ENCODE measurements at regions not wholly inside any gene's neighbourhood (a gene's known extent, or its start where the extent isn't known, plus 50 kb on each side); places are given as distances from the start of the nearest gene placed in this dataset.

DNA sequence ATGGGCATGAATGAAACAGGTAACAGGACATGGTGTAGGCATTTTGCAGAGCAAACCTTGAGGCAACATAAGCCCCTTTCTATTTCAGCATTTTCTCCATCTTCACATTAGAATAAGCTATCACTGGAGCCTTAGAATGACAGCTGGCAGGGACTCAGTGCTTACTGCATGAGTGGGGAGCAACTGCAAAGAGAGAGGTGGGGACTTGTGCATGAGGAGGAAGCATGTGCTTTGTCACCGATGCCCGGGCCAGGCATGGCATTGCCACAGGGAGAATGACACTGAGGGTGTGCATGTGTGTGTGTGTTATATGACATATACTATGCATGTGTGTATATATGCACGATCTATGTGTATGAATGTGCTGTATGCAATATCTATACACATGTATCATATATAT lies 258.2 kb upstream of the RAB6C start:
- Histone ChIP-seq H3K79me2 (ENCODE audit: low read length) (no peaks in the 10 kb centered on the region), H3K4me2 (ENCODE audit: low read depth, low read length, poor library complexity, severe bottlenecking) (no peak overlapping the region), H3K4me3 (ENCODE audit: low read length) (no peak overlapping the region), H3K36me3 (ENCODE audit: insufficient read depth, low read length) (no peaks in the 10 kb centered on the region), H3K9me2 (replicated peaks; ENCODE audit: insufficient read depth, low read length) (no peaks in the 10 kb centered on the region), H3K4me1 (ENCODE audit: low read length) (peaks cover 10% of the 10 kb centered on the region), H3K27me3 (ENCODE audit: low read length) (no peaks in the 10 kb centered on the region), H3K9ac (ENCODE audit: low read length) (no peak overlapping the region), H4K20me1 (ENCODE audit: insufficient read depth, low read depth, low read length) (no peaks in the 10 kb centered on the region), H3K9me3 (ENCODE audit: low read length) (no peaks in the 10 kb centered on the region), H2AFZ (ENCODE audit: low read length) (no peak overlapping the region), H3K27ac (ENCODE audit: low read length) (no peak overlapping the region)
- DNase-seq = no peak

GRCh38 chr2:129721846-129722245 lies 257.6 kb upstream of the RAB6C start:
- Histone ChIP-seq H3K4me1 (ENCODE audit: low read length) (peaks cover 10% of the 10 kb centered on the region), H3K9me3 (ENCODE audit: low read length) (no peaks in the 10 kb centered on the region), H3K9me2 (replicated peaks; ENCODE audit: insufficient read depth, low read length) (no peaks in the 10 kb centered on the region), H2AFZ (ENCODE audit: low read length) (no peak overlapping the region), H3K4me3 (ENCODE audit: low read length) (no peak overlapping the region), H3K27me3 (ENCODE audit: low read length) (no peaks in the 10 kb centered on the region), H3K36me3 (ENCODE audit: insufficient read depth, low read length) (no peaks in the 10 kb centered on the region), H3K27ac (ENCODE audit: low read length) (no peak overlapping the region), H4K20me1 (ENCODE audit: insufficient read depth, low read depth, low read length) (no peaks in the 10 kb centered on the region), H3K9ac (ENCODE audit: low read length) (no peak overlapping the region), H3K4me2 (ENCODE audit: low read depth, low read length, poor library complexity, severe bottlenecking) (no peak overlapping the region), H3K79me2 (ENCODE audit: low read length) (no peaks in the 10 kb centered on the region)
- no peak for DNase-seq

DNA sequence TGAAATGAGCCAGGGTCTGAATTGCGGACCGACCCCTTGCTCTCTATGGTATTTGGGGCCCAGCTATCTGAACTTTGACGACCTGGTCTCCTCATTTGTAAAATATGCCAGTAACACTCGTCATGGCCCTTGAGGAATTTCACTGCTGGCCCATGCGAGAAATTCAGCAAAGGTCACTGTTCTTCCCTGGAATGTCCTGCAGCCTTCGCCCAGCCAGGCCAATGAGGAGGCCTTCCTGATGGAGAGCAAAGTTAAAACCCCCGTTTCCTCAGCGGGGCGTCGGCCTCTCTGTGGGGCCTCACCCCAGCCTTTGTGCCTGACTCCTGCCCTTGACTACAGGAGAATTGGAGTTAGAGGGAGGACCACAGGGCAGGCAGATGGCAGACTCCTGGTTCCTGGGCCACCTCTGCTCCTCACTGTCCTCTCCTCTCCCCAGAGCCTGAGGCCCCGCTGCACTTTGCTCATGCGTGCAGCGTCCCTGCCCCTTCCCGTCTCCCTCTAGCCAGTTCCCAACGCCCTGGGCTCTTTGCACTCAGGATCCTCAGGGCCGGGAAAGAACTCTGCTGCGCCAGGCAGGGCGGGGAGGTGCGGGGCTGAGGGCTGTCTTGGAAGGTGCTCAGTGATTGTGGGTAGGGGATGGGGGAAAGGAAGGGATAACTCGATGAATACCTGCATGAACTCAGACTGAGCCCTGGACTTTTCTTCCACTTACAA lies 257.0 kb upstream of the RAB6C start:
- Histone ChIP-seq H3K79me2 (ENCODE audit: low read length) (no peaks in the 10 kb centered on the region), H3K27me3 (ENCODE audit: low read length) (no peaks in the 10 kb centered on the region), H3K4me2 (ENCODE audit: low read depth, low read length, poor library complexity, severe bottlenecking) (no peak overlapping the region), H3K9me3 (ENCODE audit: low read length) (no peaks in the 10 kb centered on the region), H4K20me1 (ENCODE audit: insufficient read depth, low read depth, low read length) (no peaks in the 10 kb centered on the region), H3K9ac (ENCODE audit: low read length) (no peak overlapping the region), H3K4me1 (ENCODE audit: low read length) (peaks cover 8% of the 10 kb centered on the region), H3K9me2 (replicated peaks; ENCODE audit: insufficient read depth, low read length) (no peaks in the 10 kb centered on the region), H2AFZ (ENCODE audit: low read length) (no peak overlapping the region), H3K36me3 (ENCODE audit: insufficient read depth, low read length) (no peaks in the 10 kb centered on the region), H3K4me3 (ENCODE audit: low read length) (no peak overlapping the region), H3K27ac (ENCODE audit: low read length) (no peak overlapping the region)
- DNase-seq = no peak

GRCh38 chr2:129723277-129724020 lies 256.0 kb upstream of the RAB6C start:
- Histone ChIP-seq H4K20me1 (ENCODE audit: insufficient read depth, low read depth, low read length) (no peaks in the 10 kb centered on the region), H3K36me3 (ENCODE audit: insufficient read depth, low read length) (no peaks in the 10 kb centered on the region), H3K4me2 (ENCODE audit: low read depth, low read length, poor library complexity, severe bottlenecking) (no peak overlapping the region), H3K27me3 (ENCODE audit: low read length) (no peaks in the 10 kb centered on the region), H3K9me3 (ENCODE audit: low read length) (no peaks in the 10 kb centered on the region), H3K79me2 (ENCODE audit: low read length) (no peaks in the 10 kb centered on the region), H2AFZ (ENCODE audit: low read length) (no peak overlapping the region), H3K9me2 (replicated peaks; ENCODE audit: insufficient read depth, low read length) (no peaks in the 10 kb centered on the region), H3K9ac (ENCODE audit: low read length) (no peak overlapping the region), H3K27ac (ENCODE audit: low read length) (no peak overlapping the region), H3K4me1 (ENCODE audit: low read length) (no peaks in the 10 kb centered on the region), H3K4me3 (ENCODE audit: low read length) (no peak overlapping the region)
- DNase-seq = no peak

GRCh38 chr2:129724021-129724757 lies 255.3 kb upstream of the RAB6C start:
- Histone ChIP-seq H3K9me2 (replicated peaks; ENCODE audit: insufficient read depth, low read length) (no peaks in the 10 kb centered on the region), H3K4me1 (ENCODE audit: low read length) (no peaks in the 10 kb centered on the region), H3K4me3 (ENCODE audit: low read length) (no peak overlapping the region), H3K27me3 (ENCODE audit: low read length) (no peaks in the 10 kb centered on the region), H3K9ac (ENCODE audit: low read length) (no peak overlapping the region), H3K27ac (ENCODE audit: low read length) (no peak overlapping the region), H3K9me3 (ENCODE audit: low read length) (no peaks in the 10 kb centered on the region), H2AFZ (ENCODE audit: low read length) (no peak overlapping the region), H3K36me3 (ENCODE audit: insufficient read depth, low read length) (no peaks in the 10 kb centered on the region), H3K79me2 (ENCODE audit: low read length) (no peaks in the 10 kb centered on the region), H3K4me2 (ENCODE audit: low read depth, low read length, poor library complexity, severe bottlenecking) (no peak overlapping the region), H4K20me1 (ENCODE audit: insufficient read depth, low read depth, low read length) (no peaks in the 10 kb centered on the region)
- no peak for DNase-seq

- H3K27me3 ChIP-seq (ENCODE audit: low read length) = no peaks in the 10 kb centered on the region
- no peak overlapping the region for H3K4me3 ChIP-seq (ENCODE audit: low read length)
- no peak overlapping the region for H3K27ac ChIP-seq (ENCODE audit: low read length)
- no peaks in the 10 kb centered on the region for H3K36me3 ChIP-seq (ENCODE audit: insufficient read depth, low read length)
- no peak overlapping the region for H3K9ac ChIP-seq (ENCODE audit: low read length)
- no peaks in the 10 kb centered on the region for H3K9me3 ChIP-seq (ENCODE audit: low read length)
- H3K4me2 ChIP-seq (ENCODE audit: low read depth, low read length, poor library complexity, severe bottlenecking) = no peak overlapping the region
- no peak for DNase-seq
- no peak overlapping the region for H2AFZ ChIP-seq (ENCODE audit: low read length)
- H3K9me2 ChIP-seq (replicated peaks; ENCODE audit: insufficient read depth, low read length) = no peaks in the 10 kb centered on the region
- no peaks in the 10 kb centered on the region for H3K79me2 ChIP-seq (ENCODE audit: low read length)
- no peaks in the 10 kb centered on the region for H4K20me1 ChIP-seq (ENCODE audit: insufficient read depth, low read depth, low read length)
- no peaks in the 10 kb centered on the region for H3K4me1 ChIP-seq (ENCODE audit: low read length)
Observed at GRCh38 chr2:129726216-129726615, 253.2 kb upstream of the RAB6C start.

- H3K27ac ChIP-seq (ENCODE audit: low read length) = no peak overlapping the region
- no peaks in the 10 kb centered on the region for H3K9me2 ChIP-seq (replicated peaks; ENCODE audit: insufficient read depth, low read length)
- no peak overlapping the region for H2AFZ ChIP-seq (ENCODE audit: low read length)
- no peak overlapping the region for H3K4me2 ChIP-seq (ENCODE audit: low read depth, low read length, poor library complexity, severe bottlenecking)
- H3K36me3 ChIP-seq (ENCODE audit: insufficient read depth, low read length) = no peaks in the 10 kb centered on the region
- H3K79me2 ChIP-seq (ENCODE audit: low read length) = no peaks in the 10 kb centered on the region
- H3K4me3 ChIP-seq (ENCODE audit: low read length) = no peak overlapping the region
- H3K9me3 ChIP-seq (ENCODE audit: low read length) = no peaks in the 10 kb centered on the region
- H3K4me1 ChIP-seq (ENCODE audit: low read length) = no peaks in the 10 kb centered on the region
- no peaks in the 10 kb centered on the region for H4K20me1 ChIP-seq (ENCODE audit: insufficient read depth, low read depth, low read length)
- H3K27me3 ChIP-seq (ENCODE audit: low read length) = no peaks in the 10 kb centered on the region
- H3K9ac ChIP-seq (ENCODE audit: low read length) = no peak overlapping the region
- DNase-seq = no peak
Observed at GRCh38 chr2:129727286-129727685, 252.2 kb upstream of the RAB6C start.
